GM19351 (cell line): ENCODE measurements at regions not wholly inside any gene's neighbourhood (a gene's known extent, or its start where the extent isn't known, plus 50 kb on each side); places are given as distances from the start of the nearest gene placed in this dataset.

Experiments used
- ATAC-seq: cut with Tn5 transposase; IDR thresholded peaks from one replicate; pipeline ENCODE4 v1.9.1; 2021; ENCODE audit warnings: mild to moderate bottlenecking, moderate library complexity; ENCODE audit not compliant: unreplicated experiment

- ATAC-seq, result no peak
Observed at GRCh38 chr20:58111310-58112016, 117.0 kb downstream of the ANKRD60 start.

GRCh38 chr20:58109918-58110635 is 118.4 kb downstream of the ANKRD60 start:
- no peak for ATAC-seq

GRCh38 chr20:58109126-58109880 is 119.2 kb downstream of the ANKRD60 start:
- ATAC-seq, result no peak

- ATAC-seq, result no peak
Observed at GRCh38 chr20:58107533-58107932, 120.9 kb downstream of the ANKRD60 start.

GRCh38 chr20:58106143-58106750 is 122.2 kb downstream of the ANKRD60 start:
- ATAC-seq, result no peak

- no peak for ATAC-seq
Observed at GRCh38 chr20:58103961-58104360, 124.5 kb downstream of the ANKRD60 start.

GRCh38 chr20:58103517-58103904 is 124.9 kb downstream of the ANKRD60 start:
- ATAC-seq, result no peak

- no peak for ATAC-seq
Observed at GRCh38 chr20:58102744-58103516, 125.5 kb downstream of the ANKRD60 start.

- no peak for ATAC-seq
Observed at GRCh38 chr20:58102261-58102660, 126.2 kb downstream of the ANKRD60 start.

GRCh38 chr20:58100731-58101356 is 127.6 kb downstream of the ANKRD60 start:
- ATAC-seq, result no peak

- no peak for ATAC-seq
Observed at GRCh38 chr20:58099956-58100730, 128.3 kb downstream of the ANKRD60 start.

GRCh38 chr20:58099291-58099935 is 129.0 kb downstream of the ANKRD60 start:
- no peak for ATAC-seq

GRCh38 chr20:58098571-58098970 is 129.9 kb downstream of the ANKRD60 start:
- no peak for ATAC-seq

- no peak for ATAC-seq
Observed at GRCh38 chr20:58097943-58098342, 130.5 kb downstream of the ANKRD60 start.

GRCh38 chr20:58097429-58097828 is 131.0 kb downstream of the ANKRD60 start:
- ATAC-seq, result no peak

GRCh38 chr20:58096880-58097423 is 131.5 kb downstream of the ANKRD60 start:
- no peak for ATAC-seq

- ATAC-seq, result no peak
Observed at GRCh38 chr20:58094698-58095097, 133.8 kb downstream of the ANKRD60 start.

- ATAC-seq, result no peak
Observed at GRCh38 chr20:58094160-58094559, 134.3 kb downstream of the ANKRD60 start.

- ATAC-seq, result no peak
Observed at GRCh38 chr20:58092871-58093270, 135.6 kb downstream of the ANKRD60 start.
